ENCODE measurements at regions not wholly inside any gene's neighbourhood (a gene's known extent, or its start where the extent isn't known, plus 50 kb on each side); places are given as distances from the start of the nearest gene placed in this dataset.

- Histone ChIP-seq H3K9me3 (ENCODE audit: severe bottlenecking) (no peaks in the 10 kb centered on the region), H3K4me1 (ENCODE audit: insufficient read depth, poor library complexity, severe bottlenecking) (no peaks in the 10 kb centered on the region), H3K4me3 (ENCODE audit: severe bottlenecking) (no peak overlapping the region), H3K36me3 (ENCODE audit: low read depth) (no peaks in the 10 kb centered on the region), H3K27me3 (ENCODE audit: insufficient read depth, poor library complexity, severe bottlenecking) (no peaks in the 10 kb centered on the region), H3K27ac (ENCODE audit: poor library complexity, severe bottlenecking) (no peak overlapping the region)
- no peak for DNase-seq (ENCODE audit: low spot score)
- ATAC-seq (ENCODE audit: low read depth) = no peak
- TF ChIP-seq, protein P1, sequence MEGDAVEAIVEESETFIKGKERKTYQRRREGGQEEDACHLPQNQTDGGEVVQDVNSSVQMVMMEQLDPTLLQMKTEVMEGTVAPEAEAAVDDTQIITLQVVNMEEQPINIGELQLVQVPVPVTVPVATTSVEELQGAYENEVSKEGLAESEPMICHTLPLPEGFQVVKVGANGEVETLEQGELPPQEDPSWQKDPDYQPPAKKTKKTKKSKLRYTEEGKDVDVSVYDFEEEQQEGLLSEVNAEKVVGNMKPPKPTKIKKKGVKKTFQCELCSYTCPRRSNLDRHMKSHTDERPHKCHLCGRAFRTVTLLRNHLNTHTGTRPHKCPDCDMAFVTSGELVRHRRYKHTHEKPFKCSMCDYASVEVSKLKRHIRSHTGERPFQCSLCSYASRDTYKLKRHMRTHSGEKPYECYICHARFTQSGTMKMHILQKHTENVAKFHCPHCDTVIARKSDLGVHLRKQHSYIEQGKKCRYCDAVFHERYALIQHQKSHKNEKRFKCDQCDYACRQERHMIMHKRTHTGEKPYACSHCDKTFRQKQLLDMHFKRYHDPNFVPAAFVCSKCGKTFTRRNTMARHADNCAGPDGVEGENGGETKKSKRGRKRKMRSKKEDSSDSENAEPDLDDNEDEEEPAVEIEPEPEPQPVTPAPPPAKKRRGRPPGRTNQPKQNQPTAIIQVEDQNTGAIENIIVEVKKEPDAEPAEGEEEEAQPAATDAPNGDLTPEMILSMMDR (IDR thresholded peaks at IDR 0.05; ENCODE audit: poor library complexity, severe bottlenecking) = no peak
Observed at GRCh38 chr10:35722636-35723035, 80.5 kb upstream of the FZD8 start.

GRCh38 chr10:35722226-35722625 is 80.1 kb upstream of the FZD8 start:
- TF ChIP-seq, protein P1 (IDR thresholded peaks at IDR 0.05; ENCODE audit: poor library complexity, severe bottlenecking) = no peak

GRCh38 chr10:35720366-35720765 is 78.3 kb upstream of the FZD8 start:
- Histone ChIP-seq H3K27me3 (ENCODE audit: insufficient read depth, poor library complexity, severe bottlenecking) (no peaks in the 10 kb centered on the region), H3K9me3 (ENCODE audit: severe bottlenecking) (no peaks in the 10 kb centered on the region), H3K36me3 (ENCODE audit: low read depth) (no peaks in the 10 kb centered on the region), H3K4me1 (ENCODE audit: insufficient read depth, poor library complexity, severe bottlenecking) (no peaks in the 10 kb centered on the region), H3K27ac (ENCODE audit: poor library complexity, severe bottlenecking) (no peak overlapping the region), H3K4me3 (ENCODE audit: severe bottlenecking) (no peak overlapping the region)
- TF ChIP-seq, protein P1 (IDR thresholded peaks at IDR 0.05; ENCODE audit: poor library complexity, severe bottlenecking) = no peak
- no peak for DNase-seq (ENCODE audit: low spot score)
- ATAC-seq (ENCODE audit: low read depth) = no peak

More at GRCh38 chr10:35722226-35722625, 80.1 kb upstream of the FZD8 start:
- no peaks in the 10 kb centered on the region for H3K27me3 ChIP-seq (ENCODE audit: insufficient read depth, poor library complexity, severe bottlenecking)
- H3K4me3 ChIP-seq (ENCODE audit: severe bottlenecking) = no peak overlapping the region
- no peaks in the 10 kb centered on the region for H3K36me3 ChIP-seq (ENCODE audit: low read depth)
- H3K9me3 ChIP-seq (ENCODE audit: severe bottlenecking) = no peaks in the 10 kb centered on the region
- no peak for ATAC-seq (ENCODE audit: low read depth)
- DNase-seq (ENCODE audit: low spot score) = no peak
- H3K27ac ChIP-seq (ENCODE audit: poor library complexity, severe bottlenecking) = no peak overlapping the region
- no peaks in the 10 kb centered on the region for H3K4me1 ChIP-seq (ENCODE audit: insufficient read depth, poor library complexity, severe bottlenecking)

GRCh38 chr10:35716776-35717175 is 74.7 kb upstream of the FZD8 start:
- H3K4me1 ChIP-seq (ENCODE audit: insufficient read depth, poor library complexity, severe bottlenecking) = no peaks in the 10 kb centered on the region
- no peaks in the 10 kb centered on the region for H3K36me3 ChIP-seq (ENCODE audit: low read depth)
- H3K27ac ChIP-seq (ENCODE audit: poor library complexity, severe bottlenecking) = no peak overlapping the region
- no peaks in the 10 kb centered on the region for H3K9me3 ChIP-seq (ENCODE audit: severe bottlenecking)
- TF ChIP-seq, protein P1 (IDR thresholded peaks at IDR 0.05; ENCODE audit: poor library complexity, severe bottlenecking) = no peak
- DNase-seq (ENCODE audit: low spot score) (no peak), ATAC-seq (ENCODE audit: low read depth) (no peak)
- no peak overlapping the region for H3K4me3 ChIP-seq (ENCODE audit: severe bottlenecking)
- no peaks in the 10 kb centered on the region for H3K27me3 ChIP-seq (ENCODE audit: insufficient read depth, poor library complexity, severe bottlenecking)

- no peaks in the 10 kb centered on the region for H3K36me3 ChIP-seq (ENCODE audit: low read depth)
- H3K27ac ChIP-seq (ENCODE audit: poor library complexity, severe bottlenecking) = no peak overlapping the region
- H3K27me3 ChIP-seq (ENCODE audit: insufficient read depth, poor library complexity, severe bottlenecking) = no peaks in the 10 kb centered on the region
- TF ChIP-seq, protein P1 (IDR thresholded peaks at IDR 0.05; ENCODE audit: poor library complexity, severe bottlenecking) = no peak
- DNase-seq (ENCODE audit: low spot score) (no peak), ATAC-seq (ENCODE audit: low read depth) (no peak)
- H3K4me1 ChIP-seq (ENCODE audit: insufficient read depth, poor library complexity, severe bottlenecking) = no peaks in the 10 kb centered on the region
- no peak overlapping the region for H3K4me3 ChIP-seq (ENCODE audit: severe bottlenecking)
- no peaks in the 10 kb centered on the region for H3K9me3 ChIP-seq (ENCODE audit: severe bottlenecking)
Observed at GRCh38 chr10:35712486-35712885, 70.4 kb upstream of the FZD8 start.
